ENCODE measurements at regions not wholly inside any gene's neighbourhood (a gene's known extent, or its start where the extent isn't known, plus 50 kb on each side); places are given as distances from the start of the nearest gene placed in this dataset.

DNA sequence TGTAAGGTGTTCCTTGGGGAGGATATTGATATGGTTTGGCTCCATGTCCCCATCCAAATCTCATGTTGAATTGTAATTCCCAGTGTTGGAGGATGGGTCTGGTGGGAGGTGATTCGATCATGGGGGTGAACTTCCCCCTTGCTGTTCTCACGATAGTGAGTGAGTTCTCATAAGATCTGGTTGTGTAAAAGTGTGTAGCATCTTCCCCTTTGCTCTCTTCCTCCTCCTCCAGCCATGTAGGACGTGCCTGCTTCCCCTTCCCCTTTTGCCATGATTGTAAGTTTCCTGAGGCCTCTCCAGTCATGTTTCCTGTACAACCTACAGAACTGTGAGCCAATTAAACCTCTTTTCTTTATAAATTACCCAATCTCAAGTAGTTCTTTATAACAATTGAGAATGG lies 458.7 kb downstream of the LPIN1 start:
- DNase-seq (ENCODE audit: low read depth) = no peak

DNA sequence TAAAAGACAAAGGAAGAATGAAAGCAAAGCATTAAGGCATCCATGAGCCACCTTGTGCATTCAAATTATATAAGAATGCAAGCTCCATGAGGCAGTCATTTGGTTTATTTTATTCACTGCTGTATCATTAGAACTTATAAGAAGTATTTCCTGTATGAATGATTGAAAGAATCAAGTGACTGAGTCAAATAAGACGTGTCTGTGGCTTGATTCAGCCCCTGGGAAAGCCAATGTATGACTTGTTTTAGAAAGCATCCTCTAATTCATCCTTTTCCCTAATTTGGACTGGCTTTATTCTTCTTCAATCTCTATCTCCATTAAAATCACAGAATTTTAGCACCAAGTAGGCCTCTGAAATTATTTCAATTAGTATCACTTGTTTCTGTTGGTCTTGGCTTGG lies 461.1 kb downstream of the LPIN1 start:
- DNase-seq (ENCODE audit: low read depth) = no peak

DNA sequence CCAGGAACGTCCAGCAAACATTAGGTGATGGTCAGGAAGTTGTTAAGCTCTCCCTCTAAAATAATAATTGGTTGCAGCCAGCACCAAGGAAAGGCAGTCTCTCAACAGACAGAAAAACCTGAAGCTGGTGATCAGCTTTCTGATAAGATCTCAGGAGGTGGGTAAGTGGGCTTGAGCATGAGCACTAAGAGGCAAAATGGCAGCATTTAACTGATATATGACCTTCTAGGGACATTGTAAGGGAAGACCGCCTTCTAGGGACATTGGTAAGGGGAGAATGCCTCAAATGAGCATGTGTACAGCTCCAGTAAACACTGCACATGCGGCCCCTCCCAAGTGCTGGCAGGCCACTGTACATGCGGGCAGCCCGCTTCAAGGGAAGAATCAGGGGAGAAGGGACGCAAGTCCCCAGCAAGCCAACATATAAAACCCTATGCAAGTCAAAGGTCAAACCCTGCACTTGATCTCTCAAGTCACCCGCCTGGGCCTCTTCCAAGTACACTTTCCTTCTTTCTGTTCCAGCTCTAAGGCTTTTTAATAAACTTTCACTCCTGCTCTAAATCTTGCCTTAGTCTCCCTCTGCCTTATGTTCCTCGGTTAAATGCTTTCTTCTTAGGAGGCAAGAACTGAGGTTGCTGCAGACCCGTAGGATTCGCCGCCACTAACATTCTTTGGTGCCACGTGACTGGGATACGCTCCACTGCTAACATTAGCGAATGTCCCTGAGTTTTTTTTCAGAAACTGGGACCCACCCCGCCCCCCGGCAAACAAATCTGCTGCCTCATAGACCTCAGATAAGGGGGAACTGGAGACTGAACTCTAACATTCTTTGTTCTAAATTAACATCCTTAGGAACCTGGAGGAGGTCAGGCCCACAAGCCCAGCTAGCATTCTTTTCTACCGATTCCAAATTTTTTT lies 463.8 kb downstream of the LPIN1 start:
- no peak for DNase-seq (ENCODE audit: low read depth)

DNA sequence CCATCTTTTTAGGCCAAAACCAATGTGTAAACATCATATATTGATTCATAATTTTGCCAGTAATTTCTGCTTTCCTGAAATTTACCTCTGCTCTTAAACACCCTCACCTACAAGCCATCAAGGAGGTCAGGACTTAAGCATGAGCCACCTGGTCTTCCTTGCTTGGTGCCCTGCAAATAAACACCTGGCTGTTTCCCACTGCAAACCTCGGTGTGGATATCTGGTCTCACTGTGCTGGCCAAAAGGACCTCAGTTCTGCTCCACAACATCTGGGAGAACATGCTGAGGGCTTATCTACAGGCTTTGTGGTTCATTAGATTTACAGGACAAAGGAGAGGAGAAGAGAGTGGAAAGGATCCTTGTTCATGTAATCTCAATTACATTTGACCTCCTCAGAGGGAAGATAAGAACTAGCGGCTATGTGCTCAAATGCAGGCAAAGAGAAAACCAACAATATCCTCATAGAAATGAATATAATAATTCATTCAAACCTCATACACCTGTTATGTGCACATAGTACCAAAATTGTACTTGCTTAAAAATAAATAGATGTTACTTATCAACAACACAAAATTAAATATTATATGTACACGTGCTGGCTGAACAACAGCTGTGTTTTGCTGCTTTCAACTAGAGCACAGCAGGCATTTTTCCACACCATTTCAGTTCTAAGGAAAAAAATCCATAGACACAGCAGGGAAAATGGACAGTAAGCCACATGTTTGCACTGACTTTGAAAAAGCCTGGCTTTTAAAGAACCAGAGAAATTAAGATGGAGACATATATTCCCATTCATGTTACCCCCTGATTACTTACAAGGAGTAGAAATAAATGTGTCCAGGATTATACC lies 465.1 kb downstream of the LPIN1 start:
- DNase-seq (ENCODE audit: low read depth) = no peak

DNA sequence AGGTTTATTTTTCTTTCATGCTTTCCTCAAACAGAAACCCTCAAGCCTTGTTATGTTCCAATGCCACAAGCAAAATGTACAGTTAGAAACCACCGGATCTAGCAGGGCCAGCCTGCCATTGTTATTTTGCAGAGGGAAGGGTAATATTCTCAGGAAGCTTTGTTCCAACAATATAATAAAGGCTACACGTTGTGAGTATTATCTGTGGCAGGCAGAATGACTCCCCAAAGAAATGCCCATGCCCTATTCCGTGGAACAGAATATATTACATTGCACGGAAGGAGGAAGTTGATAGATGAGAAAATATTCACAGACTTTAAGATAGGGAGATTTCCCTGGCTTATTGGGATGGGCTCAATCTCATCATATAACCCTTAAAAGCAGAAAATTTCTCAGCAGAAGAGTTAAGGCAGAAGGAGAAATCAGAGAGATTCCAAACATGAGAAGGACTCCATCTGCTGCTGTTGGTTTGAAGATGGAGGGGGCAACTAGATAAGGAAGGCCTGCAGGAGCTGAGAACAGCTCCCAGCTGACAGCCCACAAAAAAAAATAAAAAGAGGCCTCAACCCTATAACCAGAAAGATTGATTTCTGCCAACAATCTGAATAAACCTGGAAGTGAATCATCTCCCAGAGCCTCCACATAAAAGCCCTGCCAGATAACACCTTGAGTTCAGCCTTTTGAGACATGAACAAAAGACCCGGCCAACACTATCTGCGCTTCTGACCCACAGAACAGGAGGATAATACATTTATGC lies 466.6 kb downstream of the LPIN1 start:
- DNase-seq (ENCODE audit: low read depth) = no peak

DNA sequence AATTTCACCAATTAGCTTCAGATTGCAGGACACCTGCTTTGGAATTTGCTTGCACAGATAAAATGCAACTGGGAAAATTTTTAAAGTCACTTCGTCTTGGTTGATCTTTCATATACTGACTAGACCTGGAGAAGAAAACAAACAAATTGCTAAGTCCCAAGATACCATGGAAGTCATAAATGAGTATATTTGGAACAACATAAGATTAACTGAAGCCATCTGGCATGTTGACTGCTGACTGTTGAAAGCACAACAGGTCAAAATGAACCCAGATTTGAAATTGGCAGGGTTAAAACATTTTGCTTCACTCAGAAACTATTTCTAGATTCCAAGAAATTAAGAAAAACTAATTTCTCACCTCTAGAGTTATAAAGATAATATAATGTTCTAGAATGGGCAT lies 470.7 kb downstream of the LPIN1 start:
- no peak for DNase-seq (ENCODE audit: low read depth)

DNA sequence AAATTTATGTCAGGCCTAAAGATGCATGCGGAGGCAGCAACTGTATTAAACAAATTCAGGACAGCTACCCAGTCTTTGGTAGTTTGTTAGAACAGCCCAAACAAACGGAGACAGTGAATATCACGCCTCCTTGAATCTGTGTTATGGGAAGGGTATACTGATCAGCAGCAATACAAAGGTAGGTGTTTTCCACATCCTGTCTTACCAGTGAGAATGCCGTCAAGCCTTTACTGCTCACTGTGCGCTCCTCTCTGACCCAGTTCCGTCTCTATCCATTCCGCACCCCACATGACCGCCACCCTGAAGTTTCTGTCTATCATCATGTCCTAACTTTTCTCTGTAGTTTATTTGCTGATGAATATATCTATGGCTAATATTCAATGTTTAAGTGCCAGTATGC lies 473.3 kb downstream of the LPIN1 start:
- DNase-seq (ENCODE audit: low read depth) = no peak

DNA sequence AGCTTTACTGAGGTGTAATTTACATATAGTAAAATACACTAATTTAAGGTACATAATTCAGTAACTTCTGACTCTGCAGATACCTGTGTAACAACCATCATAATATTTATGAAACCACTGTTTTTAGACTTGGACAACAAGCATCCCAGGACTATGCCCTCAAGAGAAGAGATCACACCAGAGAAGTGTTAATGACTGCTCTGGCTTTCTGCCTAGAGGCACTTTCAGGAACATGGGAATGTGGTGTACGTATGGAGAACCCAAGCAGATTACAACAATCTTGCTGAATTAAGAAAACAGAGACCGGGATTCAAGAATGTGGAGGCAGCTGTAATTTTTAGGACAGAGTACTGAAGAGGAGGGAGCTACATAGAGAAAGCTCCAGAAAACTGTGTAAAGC lies 475.2 kb downstream of the LPIN1 start:
- DNase-seq (ENCODE audit: low read depth) = no peak

DNA sequence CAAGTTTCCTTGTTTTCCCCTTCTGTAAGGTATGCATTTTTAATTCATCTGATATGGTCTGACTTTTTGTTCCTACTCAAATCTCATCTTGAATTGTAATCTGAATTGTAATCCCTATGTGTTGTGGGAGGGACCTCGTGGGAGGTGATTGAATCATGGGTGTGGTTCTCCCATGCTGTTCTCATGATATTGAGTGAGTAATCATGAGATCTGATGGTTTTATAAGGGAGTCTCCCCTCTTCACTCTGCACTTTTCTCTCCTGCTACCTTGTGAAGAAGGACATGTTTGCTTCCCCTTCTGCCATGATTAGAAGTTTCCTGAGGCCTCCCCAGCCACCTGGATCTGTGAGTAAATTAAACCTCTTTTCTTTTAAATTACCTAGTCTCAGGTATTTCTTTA lies 476.1 kb downstream of the LPIN1 start:
- no peak for DNase-seq (ENCODE audit: low read depth)

DNA sequence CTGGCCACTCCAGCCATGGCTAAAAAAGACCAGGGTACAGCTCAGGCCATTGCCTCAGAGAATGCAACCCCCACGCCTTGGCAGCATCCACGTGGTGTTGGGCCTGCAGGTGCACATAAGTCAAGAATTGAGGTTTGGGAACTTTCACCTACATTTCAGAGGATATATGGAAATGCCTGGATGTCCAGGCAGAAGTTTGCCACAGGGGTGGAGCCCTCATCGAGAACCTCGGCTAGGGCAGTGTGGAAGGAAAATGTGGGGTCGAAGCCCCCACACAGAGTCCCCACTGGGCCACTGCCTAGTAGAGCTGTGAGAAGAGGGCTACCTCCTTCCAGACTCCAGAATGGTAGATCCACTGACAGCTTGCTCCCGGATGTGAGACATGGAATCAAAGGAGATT lies 477.3 kb downstream of the LPIN1 start:
- no peak for DNase-seq (ENCODE audit: low read depth)

DNA sequence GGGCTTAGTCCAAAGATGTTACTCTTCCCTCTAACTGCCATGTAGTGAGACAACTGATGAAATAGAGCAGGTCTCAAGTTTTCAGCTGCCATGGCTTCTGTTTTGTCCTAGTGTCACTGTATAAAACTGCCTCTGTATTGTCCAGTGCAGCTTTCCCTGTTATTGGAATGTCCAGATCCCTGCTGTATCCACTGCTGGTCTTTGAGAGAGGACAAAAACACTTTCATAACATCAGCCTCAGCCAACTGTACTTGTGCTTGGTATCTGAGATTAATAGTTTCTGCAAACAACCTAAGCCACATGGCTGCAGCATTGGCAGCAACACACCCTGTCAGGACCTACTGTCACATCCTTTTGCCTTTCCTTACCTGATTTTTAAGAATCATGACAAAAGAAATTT lies 480.2 kb downstream of the LPIN1 start:
- no peak for DNase-seq (ENCODE audit: low read depth)

DNA sequence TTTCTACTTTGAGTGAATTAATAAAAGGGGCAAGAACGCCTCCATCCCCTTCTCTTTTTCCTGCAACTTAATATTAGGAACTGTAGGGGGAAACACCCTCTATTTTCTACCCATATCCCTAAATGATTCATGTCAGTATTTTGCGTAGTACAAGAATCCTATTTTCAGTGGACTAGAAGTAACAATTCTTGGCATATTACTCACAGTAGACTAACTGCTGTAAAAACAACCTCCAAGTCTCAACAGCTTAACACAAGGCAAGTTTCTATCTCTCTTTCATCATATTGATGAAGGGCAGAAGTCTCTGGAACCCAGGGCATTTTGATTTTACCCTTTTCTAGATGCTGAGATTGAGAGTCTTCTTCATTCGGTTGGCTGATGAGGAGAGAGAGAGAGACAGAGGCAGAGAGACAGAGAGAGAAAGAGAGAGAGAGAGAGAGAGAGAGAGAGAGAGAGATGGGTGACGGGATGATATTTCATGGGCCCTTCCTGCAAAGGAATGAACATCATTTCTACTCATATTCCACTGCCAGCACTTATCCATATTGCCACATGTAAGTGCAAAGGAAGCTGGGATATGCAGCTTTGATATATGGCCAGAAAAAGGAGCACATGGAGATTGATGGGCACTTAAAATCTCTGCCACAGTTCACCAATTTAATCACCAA lies 481.6 kb downstream of the LPIN1 start:
- no peak for DNase-seq (ENCODE audit: low read depth)

DNA sequence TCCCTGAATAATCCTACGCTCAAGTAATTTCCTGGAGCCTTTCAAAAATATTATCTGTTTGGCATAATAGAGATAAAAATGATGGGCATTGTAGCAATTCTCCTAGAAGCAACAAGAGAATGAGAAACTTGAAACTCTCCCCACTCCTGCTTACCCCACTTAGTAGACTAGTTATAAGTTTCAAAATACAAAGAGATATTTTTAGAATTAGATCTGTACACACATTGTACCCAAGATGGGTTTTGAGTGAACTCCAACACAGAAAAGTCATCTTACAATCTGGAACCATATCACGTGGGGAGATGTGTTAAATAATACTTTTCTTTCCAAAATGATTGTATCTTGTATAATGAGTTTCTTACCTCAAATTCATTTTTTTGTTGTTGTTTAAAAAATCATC lies 484.9 kb downstream of the LPIN1 start:
- DNase-seq (ENCODE audit: low read depth) = no peak

DNA sequence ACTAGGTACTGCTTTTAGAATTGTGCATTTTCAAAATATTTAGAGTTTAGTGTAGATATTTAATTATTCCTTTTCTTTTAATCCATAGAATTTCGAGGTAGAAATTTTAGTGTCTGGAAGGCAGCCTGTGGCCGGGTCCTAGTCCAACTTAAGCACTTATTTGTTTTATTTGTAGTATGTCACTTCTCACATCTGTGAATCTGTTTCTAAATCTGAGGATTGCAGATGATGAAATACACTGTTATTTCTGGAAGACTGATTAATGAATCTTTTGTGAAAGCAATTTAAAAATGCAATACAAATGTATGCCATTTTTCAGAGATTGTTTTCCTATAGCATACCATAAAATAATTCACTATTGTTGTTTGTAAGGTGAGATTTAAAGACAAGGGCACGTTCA lies 483.9 kb upstream of the TRIB2 start:
- DNase-seq (ENCODE audit: low read depth) = no peak

DNA sequence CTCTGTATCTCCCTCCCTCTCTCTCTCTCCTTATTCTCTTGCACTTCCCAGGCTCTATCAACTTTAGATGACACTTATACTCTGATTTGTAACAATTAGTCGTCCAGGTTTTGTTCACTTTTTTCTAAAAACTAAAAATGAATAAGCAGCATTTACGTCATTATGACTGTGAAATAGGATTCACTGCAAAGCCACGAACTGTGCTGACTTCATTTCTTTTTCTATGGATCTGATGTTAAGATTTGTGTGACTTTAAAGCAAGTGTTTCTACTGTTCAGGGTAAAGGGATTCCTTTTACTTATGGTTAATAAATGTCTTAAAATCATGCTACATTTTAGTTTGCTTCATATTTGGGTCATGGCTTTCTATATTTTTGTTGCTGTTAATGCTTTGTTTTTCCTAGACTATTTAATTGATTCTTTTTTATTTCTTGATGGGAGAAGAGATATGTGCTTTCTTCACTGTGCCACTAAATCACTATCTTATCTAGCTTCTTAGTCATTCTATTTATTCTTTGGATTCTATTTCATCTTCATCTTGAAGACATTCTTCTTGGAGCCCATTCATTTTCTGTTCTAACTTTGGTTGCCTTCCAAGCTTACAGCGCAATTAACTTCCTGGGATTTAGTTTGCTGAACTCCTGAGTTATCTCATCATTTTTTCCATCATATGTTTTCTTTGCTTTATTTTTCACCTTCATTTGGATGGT lies 480.4 kb upstream of the TRIB2 start:
- DNase-seq (ENCODE audit: low read depth) = no peak

DNA sequence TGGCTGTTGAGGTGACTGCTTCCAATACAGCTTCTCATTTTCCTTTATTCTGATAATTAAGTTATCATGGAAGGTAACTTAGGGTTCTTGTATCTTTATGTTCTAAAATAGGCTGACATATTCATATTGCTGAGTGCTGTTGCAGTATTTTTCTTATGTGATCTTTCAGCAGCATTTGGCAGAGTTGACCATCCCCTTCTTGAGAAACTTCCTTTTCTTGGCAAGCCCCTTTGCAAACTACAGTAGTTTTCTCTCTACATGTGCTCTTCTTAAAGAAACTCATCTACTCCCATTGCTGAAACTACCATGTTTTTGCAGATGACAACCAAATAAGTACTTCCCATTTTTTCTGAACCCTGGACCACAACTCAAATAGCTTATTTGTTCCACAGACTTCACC lies 476.5 kb upstream of the TRIB2 start:
- no peak for DNase-seq (ENCODE audit: low read depth)

DNA sequence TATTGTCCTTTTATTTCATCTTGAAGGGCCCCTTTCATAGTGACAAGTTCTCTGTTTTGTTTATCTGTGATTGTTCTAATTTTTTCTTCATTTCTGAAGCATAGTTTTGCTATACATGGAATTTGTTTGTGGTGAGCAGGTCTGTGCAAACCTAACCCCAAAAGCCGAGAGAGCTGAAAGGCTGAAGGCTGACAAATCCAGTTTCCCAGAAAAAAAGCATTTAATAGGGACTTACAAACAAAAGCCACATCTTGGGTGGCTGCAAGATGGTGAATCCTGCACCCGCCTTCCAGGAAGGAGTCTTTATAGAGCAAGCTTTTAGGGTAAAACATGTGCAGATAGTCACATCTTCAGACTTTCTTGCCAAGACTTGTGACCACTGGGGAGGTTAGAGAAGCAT lies 473.4 kb upstream of the TRIB2 start:
- no peak for DNase-seq (ENCODE audit: low read depth)

DNA sequence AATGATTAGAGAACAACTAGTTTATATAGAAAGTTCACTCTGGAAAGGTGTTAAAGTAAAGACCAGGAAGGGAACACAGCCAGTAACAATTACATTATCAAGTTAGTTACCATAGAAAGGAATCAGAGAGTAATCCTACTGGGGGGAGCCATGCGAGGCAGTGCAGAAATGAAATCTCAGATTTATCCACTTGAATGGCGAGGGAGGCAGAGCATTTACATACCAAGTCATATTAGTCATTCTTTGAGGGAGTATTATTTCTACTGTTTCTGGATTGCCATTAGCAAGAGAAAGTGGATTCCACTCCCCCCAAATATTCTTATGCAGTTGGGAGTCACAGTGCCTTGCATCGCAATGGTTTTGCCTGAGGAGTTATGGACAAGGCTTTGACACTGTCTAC lies 472.7 kb upstream of the TRIB2 start:
- no peak for DNase-seq (ENCODE audit: low read depth)

DNA sequence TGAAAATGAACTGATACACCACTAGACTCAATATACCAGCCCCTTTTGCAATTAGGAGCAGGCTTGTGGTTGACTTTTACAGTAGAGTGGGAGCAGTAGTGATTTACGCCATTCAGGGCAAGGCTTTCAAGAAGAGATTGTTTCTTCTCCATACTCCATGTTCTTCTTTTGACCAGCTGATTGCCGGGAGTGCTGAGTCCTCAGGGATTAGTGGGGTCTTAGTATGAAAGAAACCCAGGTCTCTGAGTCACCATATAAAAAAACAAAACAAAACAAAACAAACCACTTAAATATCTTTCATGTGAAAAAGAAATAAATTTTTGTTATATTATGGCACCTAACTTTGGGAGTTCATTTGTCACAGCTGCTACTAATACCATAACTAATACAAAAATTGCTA lies 465.6 kb upstream of the TRIB2 start:
- no peak for DNase-seq (ENCODE audit: low read depth)

DNA sequence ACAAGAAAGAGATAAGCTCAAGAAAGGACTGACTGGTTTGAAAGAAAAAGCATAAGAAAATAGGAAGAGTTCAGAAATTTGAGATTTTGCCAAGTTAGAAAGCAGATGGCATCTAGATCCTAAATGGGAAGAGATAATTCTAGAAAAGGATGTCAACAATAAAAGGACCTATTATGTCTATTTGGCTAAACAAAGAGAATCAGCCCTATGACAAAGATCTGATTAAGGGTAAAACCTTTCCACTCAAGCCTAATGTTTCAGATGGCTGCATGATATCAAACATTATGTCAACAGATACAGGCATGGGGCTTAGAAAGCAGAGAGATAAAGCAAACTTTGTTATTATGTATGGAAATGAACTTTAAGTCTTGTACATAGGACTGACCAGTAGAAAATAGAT lies 465.0 kb upstream of the TRIB2 start:
- no peak for DNase-seq (ENCODE audit: low read depth)

DNA sequence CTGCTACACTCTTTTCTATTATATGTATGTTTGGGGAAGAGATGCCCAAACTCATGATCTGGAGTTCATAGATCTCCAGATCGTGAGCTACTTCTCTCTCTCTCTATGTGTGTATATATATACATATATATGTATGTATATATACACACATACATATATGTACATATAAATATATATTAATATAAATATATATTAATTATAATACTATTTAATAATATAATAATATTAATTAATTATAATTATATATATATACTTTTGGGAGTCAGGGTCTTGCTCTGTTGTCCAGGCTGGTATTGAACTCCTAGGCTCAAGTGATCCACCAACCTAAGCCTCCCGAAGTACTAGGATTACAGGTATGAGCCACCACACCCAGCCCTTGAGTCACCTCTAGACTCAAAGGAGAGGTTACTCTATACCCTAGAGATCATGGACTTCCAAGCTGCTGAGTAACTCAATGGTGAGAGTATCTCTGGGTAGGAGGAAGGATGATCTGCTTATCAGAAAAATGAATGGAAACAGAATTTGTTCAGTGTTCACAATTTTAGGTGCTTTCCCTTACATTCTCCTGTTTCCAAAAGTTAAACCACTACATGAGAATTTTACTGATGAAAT lies 463.5 kb upstream of the TRIB2 start:
- no peak for DNase-seq (ENCODE audit: low read depth)

Data from forelimb muscle (tissue), 1 donor.